SH-SY5Y (cell line): ENCODE measurements at regions not wholly inside any gene's neighbourhood (a gene's known extent, or its start where the extent isn't known, plus 50 kb on each side); places are given as distances from the start of the nearest gene placed in this dataset.

Experiments
- GATA2 ChIP-seq: IDR thresholded peaks from 2 replicates; pipeline ENCODE4 v1.6.1; 2011; ENCODE audit warnings: mild to moderate bottlenecking, low read depth, low read length
- GATA3 ChIP-seq: IDR thresholded peaks from 2 replicates; pipeline ENCODE4 v1.6.1; 2011; ENCODE audit warnings: low read depth, mild to moderate bottlenecking, low read length, moderate library complexity

DNA sequence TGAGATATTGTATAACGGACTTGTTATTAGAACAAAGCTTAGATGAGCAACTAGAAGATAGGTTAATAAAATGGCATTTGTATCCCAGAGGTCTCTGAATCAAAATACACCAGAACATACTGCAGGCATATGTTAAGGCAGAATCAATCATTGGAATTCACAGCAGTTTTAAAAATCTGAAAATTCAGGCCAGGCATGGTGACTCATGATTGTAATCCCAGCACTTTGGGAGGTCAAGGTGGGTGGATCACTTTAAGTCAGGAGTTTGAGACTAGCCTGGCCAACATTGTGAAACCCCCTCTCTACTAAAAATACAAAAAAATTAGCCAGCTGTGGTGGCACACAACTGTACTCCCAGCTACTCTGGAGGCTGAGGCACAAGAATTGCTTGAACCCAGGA, 405.2 kb downstream of the ZEB2 start:
- TF ChIP-seq GATA2 (no peak), GATA3 (no peak)
